MM.1S (cell line): ENCODE measurements at regions not wholly inside any gene's neighbourhood (a gene's known extent, or its start where the extent isn't known, plus 50 kb on each side); places are given as distances from the start of the nearest gene placed in this dataset.

Source experiments
- DNase-seq: peaks from one replicate; pipeline ENCODE4 v3.0.0-alpha.2; 2015
- H2AFZ ChIP-seq: fragments of 300-600 bp; sonication (generic); 2 replicates; pipeline ENCODE4 v1.6.0; 2016; ENCODE audit warnings: antibody characterized with exemption, low read length
- H3F3A ChIP-seq: fragments of 300-600 bp; sonication (generic); 2 replicates; pipeline ENCODE4 v1.6.1; 2016; ENCODE audit warnings: mild to moderate bottlenecking, antibody characterized with exemption, low read length, moderate library complexity, mixed read lengths; ENCODE audit not compliant: insufficient read depth
- H3K27ac ChIP-seq: fragments of 300-600 bp; sonication (generic); 2 replicates; pipeline ENCODE4 v1.5.1; 2016; ENCODE audit warnings: mild to moderate bottlenecking, low read length
- H3K27me3 ChIP-seq: fragments of 300-600 bp; sonication (generic); replicated peaks from 2 replicates; pipeline ENCODE4 v1.6.0; 2016; ENCODE audit warnings: low read length; ENCODE audit not compliant: insufficient read depth
- H3K36me3 ChIP-seq: fragments of 300-600 bp; sonication (generic); replicated peaks from 2 replicates; pipeline ENCODE4 v1.6.1; 2016; ENCODE audit warnings: mild to moderate bottlenecking, low read length, mixed read lengths; ENCODE audit not compliant: insufficient read depth
- H3K4me1 ChIP-seq: fragments of 300-600 bp; sonication (generic); 2 replicates; pipeline ENCODE4 v1.6.1; 2016; ENCODE audit warnings: low read length, mixed read lengths
- H3K4me2 ChIP-seq: fragments of 300-600 bp; sonication (generic); 2 replicates; pipeline ENCODE4 v1.6.0; 2016; ENCODE audit warnings: low read depth, low read length
- H3K4me3 ChIP-seq: fragments of 300-600 bp; sonication (generic); 2 replicates; pipeline ENCODE4 v1.5.1; 2016; ENCODE audit warnings: low read length, mixed read lengths
- H3K79me2 ChIP-seq: fragments of 300-600 bp; sonication (generic); 2 replicates; pipeline ENCODE4 v1.6.1; 2016; ENCODE audit warnings: mixed run types, low read length, mixed read lengths
- H3K9ac ChIP-seq: fragments of 300-600 bp; sonication (generic); 2 replicates; pipeline ENCODE4 v1.6.1; 2016; ENCODE audit warnings: low read length, mixed read lengths
- H3K9me2 ChIP-seq: fragments of 300-600 bp; sonication (generic); replicated peaks from 2 replicates; pipeline ENCODE4 v1.6.1; 2016; ENCODE audit warnings: mild to moderate bottlenecking, low read length, mixed read lengths; ENCODE audit not compliant: insufficient read depth
- H3K9me3 ChIP-seq: fragments of 300-600 bp; sonication (generic); replicated peaks from 2 replicates; pipeline ENCODE4 v1.6.1; 2016; ENCODE audit warnings: mild to moderate bottlenecking, low read length, mixed read lengths; ENCODE audit not compliant: insufficient read depth
- H4K20me1 ChIP-seq: fragments of 300-600 bp; sonication (generic); 2 replicates; pipeline ENCODE4 v1.6.1; 2016; ENCODE audit warnings: mild to moderate bottlenecking, low read length, moderate library complexity, mixed read lengths; ENCODE audit not compliant: insufficient read depth
- CTCF ChIP-seq: fragments of 300-600 bp; sonication (generic); IDR thresholded peaks from 2 replicates; pipeline ENCODE4 v1.5.1; 2016; ENCODE audit warnings: antibody characterized with exemption, low read length, mixed read lengths
- EZH2 ChIP-seq: fragments of 300-600 bp; sonication (generic); optimal IDR thresholded peaks from 2 replicates; pipeline ENCODE3; 2017; ENCODE audit warnings: low read depth, mild to moderate bottlenecking, antibody characterized with exemption, low read length, mixed read lengths
- EZH2phosphoT487 ChIP-seq: fragments of 300-600 bp; sonication (generic); IDR thresholded peaks from 2 replicates; pipeline ENCODE4 v1.6.1; 2018; ENCODE audit warnings: antibody characterized with exemption, low read length

GRCh38 chr18:41458376-41458775, 496.7 kb upstream of the PIK3C3 start:
- no peak for TF ChIP-seq EZH2
- no peak for TF ChIP-seq EZH2phosphoT487
- no peak for TF ChIP-seq CTCF
- H3K9me3 ChIP-seq = no peaks in the 10 kb centered on the region
- H3K9me2 ChIP-seq = no peaks in the 10 kb centered on the region
- H3F3A ChIP-seq = no peaks in the 10 kb centered on the region
- no peaks in the 10 kb centered on the region for H3K27me3 ChIP-seq
- H3K4me2 ChIP-seq = no peak overlapping the region
- H3K79me2 ChIP-seq = no peaks in the 10 kb centered on the region
- H3K4me3 ChIP-seq = no peak overlapping the region
- H4K20me1 ChIP-seq = no peaks in the 10 kb centered on the region
- no peak overlapping the region for H2AFZ ChIP-seq
- H3K36me3 ChIP-seq = no peaks in the 10 kb centered on the region
- H3K4me1 ChIP-seq = no peaks in the 10 kb centered on the region
- DNase-seq = no peak
- H3K27ac ChIP-seq = no peak overlapping the region
- no peak overlapping the region for H3K9ac ChIP-seq

DNA sequence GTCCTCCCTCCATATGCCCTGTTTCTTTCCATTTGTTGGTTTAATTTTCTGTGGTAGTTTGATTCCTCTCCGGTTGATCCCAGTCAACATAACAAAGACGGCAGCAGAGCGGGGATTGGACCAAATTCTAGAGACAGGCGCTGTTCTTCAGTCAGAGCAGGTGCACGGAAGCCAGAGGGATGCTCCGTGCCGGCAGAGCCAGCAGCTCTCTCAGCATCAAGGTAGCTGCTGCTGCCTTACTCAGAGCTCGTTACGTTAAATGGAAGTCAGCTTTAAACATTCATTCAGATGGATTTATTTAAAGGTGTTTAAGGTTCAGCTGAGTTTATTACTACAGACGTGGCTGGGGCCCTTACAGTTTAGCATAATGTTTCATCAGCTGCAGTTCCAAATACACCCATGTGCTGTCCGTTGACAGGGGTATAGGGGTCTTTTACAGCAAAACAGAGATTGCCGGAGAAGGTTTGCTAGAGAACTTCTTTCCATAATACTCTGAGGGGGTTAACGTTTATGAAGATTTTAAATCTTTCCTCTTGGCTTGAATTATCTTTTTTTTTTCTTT, 497.2 kb upstream of the PIK3C3 start:
- no peak for DNase-seq
- Histone ChIP-seq H3K27ac (no peak overlapping the region), H2AFZ (no peak overlapping the region), H3K36me3 (no peaks in the 10 kb centered on the region), H3K4me2 (no peak overlapping the region), H3K9ac (no peak overlapping the region), H4K20me1 (no peaks in the 10 kb centered on the region), H3K9me3 (no peaks in the 10 kb centered on the region), H3F3A (no peaks in the 10 kb centered on the region), H3K9me2 (no peaks in the 10 kb centered on the region), H3K4me1 (no peaks in the 10 kb centered on the region), H3K79me2 (no peaks in the 10 kb centered on the region), H3K4me3 (no peak overlapping the region), H3K27me3 (no peaks in the 10 kb centered on the region)
- TF ChIP-seq EZH2phosphoT487 = no peak
- no peak for TF ChIP-seq CTCF
- no peak for TF ChIP-seq EZH2

DNA sequence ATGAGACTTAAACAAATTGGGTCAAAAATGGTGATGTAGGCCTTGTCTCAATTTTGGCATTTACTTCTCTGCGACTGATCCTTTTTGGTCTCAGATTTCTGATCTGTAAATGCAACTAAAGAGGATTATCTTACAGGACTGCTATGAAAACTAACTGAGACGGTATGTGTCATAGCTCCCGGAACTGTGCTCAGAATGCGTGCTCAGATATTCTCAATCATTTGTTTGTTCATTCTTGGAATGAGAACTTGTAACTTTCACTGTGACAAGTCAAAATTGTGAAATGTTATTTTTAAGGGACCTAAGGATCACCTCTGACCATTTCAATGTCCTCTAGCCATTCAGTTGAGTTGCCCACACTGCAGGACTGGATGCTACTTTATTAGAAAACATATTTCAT, 498.2 kb upstream of the PIK3C3 start:
- H3K4me3 ChIP-seq = no peak overlapping the region
- no peak for DNase-seq
- H4K20me1 ChIP-seq = no peaks in the 10 kb centered on the region
- H3K9ac ChIP-seq = no peak overlapping the region
- H3K4me1 ChIP-seq = no peaks in the 10 kb centered on the region
- no peak overlapping the region for H2AFZ ChIP-seq
- H3K9me3 ChIP-seq = no peaks in the 10 kb centered on the region
- no peaks in the 10 kb centered on the region for H3K27me3 ChIP-seq
- H3K9me2 ChIP-seq = no peaks in the 10 kb centered on the region
- H3K36me3 ChIP-seq = no peaks in the 10 kb centered on the region
- no peaks in the 10 kb centered on the region for H3K79me2 ChIP-seq
- H3F3A ChIP-seq = no peaks in the 10 kb centered on the region
- TF ChIP-seq CTCF (no peak), EZH2 (no peak), EZH2phosphoT487 (no peak)
- H3K27ac ChIP-seq = no peak overlapping the region
- no peak overlapping the region for H3K4me2 ChIP-seq
